ENCODE measurements at regions not wholly inside any gene's neighbourhood (a gene's known extent, or its start where the extent isn't known, plus 50 kb on each side); places are given as distances from the start of the nearest gene placed in this dataset.

DNA sequence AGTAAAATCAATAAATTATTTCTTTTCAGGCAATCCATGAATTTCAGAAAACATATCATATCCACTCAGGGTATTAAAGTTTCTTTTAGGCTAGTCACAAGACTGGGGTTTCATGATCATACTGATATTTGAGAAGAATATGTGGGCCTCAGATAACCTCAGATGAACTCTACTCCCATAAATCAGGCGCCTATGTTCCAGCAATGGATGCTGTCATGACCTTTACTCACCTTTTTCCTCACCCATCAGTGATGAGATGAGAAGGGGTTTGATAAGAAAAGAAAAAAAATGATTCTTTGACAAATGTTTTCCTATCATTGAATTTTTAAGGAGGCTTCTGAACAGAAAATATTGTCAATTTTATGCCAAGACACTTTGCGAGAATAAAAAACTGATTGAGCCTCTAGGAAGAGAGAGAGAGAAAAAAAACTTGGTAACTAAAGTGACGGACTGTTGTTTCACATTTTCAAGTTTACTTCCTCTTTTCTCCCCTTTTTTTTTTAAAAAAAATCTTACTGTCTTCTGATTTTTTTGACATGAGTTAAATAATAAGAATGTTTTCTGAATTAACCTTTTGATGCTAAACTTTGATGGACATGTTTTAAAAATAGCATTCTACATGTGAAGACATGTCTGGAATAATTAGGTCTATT is 309.1 kb upstream of the MAP2 start:
- TF ChIP-seq, protein P1, sequence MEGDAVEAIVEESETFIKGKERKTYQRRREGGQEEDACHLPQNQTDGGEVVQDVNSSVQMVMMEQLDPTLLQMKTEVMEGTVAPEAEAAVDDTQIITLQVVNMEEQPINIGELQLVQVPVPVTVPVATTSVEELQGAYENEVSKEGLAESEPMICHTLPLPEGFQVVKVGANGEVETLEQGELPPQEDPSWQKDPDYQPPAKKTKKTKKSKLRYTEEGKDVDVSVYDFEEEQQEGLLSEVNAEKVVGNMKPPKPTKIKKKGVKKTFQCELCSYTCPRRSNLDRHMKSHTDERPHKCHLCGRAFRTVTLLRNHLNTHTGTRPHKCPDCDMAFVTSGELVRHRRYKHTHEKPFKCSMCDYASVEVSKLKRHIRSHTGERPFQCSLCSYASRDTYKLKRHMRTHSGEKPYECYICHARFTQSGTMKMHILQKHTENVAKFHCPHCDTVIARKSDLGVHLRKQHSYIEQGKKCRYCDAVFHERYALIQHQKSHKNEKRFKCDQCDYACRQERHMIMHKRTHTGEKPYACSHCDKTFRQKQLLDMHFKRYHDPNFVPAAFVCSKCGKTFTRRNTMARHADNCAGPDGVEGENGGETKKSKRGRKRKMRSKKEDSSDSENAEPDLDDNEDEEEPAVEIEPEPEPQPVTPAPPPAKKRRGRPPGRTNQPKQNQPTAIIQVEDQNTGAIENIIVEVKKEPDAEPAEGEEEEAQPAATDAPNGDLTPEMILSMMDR (conservative IDR thresholded peaks at IDR 0.05; ENCODE audit: low read depth, low read length): no peak
- TF ChIP-seq EZH2 (IDR thresholded peaks at IDR 0.05; ENCODE audit: low read length, unreplicated experiment): no peak

Measured in PC-3 (cell line).